Panc1 (cell line): ENCODE measurements at regions not wholly inside any gene's neighbourhood (a gene's known extent, or its start where the extent isn't known, plus 50 kb on each side); places are given as distances from the start of the nearest gene placed in this dataset.

ENCODE experiments used
- ATAC-seq: fragments of 200-7000 bp; cut with Tn5 transposase; 2 replicates; pipeline ENCODE4 v1.9.1; 2020; ENCODE audit warnings: mild to moderate bottlenecking, moderate library complexity
- BruUV-seq: library from RNA; stranded (reverse); fragments of 400-500 nt; replicated peaks from 2 replicates; lab custom pipeline; 2021; lab: Mats Ljungman, UMichigan
- CTCF ChIA-PET: fragments of 300-600 bp; sonication (Branson Sonifier 250); formaldehyde crosslinking; loops from one replicate; lab custom pipeline; 2022; ENCODE audit warnings: antibody characterized with exemption; lab: Charles Lee
- POLR2A ChIA-PET: fragments of 300-600 bp; sonication (Branson Sonifier 250); formaldehyde crosslinking; loops from one replicate; lab custom pipeline; 2022; ENCODE audit warnings: antibody characterized with exemption; lab: Charles Lee
- DNase-seq: peaks from one replicate; pipeline ENCODE4 v3.0.0-alpha.2; 2010; ENCODE audit warnings: low read depth, low spot score
- H3K27ac ChIP-seq: 2 replicates; pipeline ENCODE4 v1.5.1; 2011; ENCODE audit warnings: mild to moderate bottlenecking, low read length, inconsistent platforms
- H3K27me3 ChIP-seq: fragments of 200-500 bp; sonication (Bioruptor generic); 2 replicates; pipeline ENCODE4 v1.6.0; 2014; ENCODE audit warnings: low read length, inconsistent platforms; ENCODE audit not compliant: control insufficient read depth, insufficient read depth
- H3K36me3 ChIP-seq: fragments of 200-500 bp; sonication (Bioruptor generic); 2 replicates; pipeline ENCODE4 v1.5.1; 2014; ENCODE audit warnings: inconsistent platforms, mild to moderate bottlenecking, low read length, moderate library complexity; ENCODE audit not compliant: control insufficient read depth, insufficient read depth
- H3K4me1 ChIP-seq: 2 replicates; pipeline ENCODE4 v1.5.1; 2011; ENCODE audit warnings: inconsistent platforms, mild to moderate bottlenecking, low read length, moderate library complexity; ENCODE audit not compliant: control insufficient read depth, insufficient read depth
- H3K4me3 ChIP-seq, 2 experiments: 2 replicates each; pipeline ENCODE4 v1.5.1; 2011 to 2012; ENCODE audit warnings: low read depth in 2 of 2, low read length in 2 of 2, mild to moderate bottlenecking in 2 of 2, inconsistent platforms in 1 of 2, moderate library complexity in 1 of 2
- H3K9me3 ChIP-seq: fragments of 200-500 bp; sonication (Bioruptor generic); 2 replicates; pipeline ENCODE4 v1.5.1; 2014; ENCODE audit warnings: low read depth, mild to moderate bottlenecking, inconsistent platforms, low read length, moderate library complexity; ENCODE audit not compliant: control insufficient read depth, insufficient read depth
- CTCF ChIP-seq: fragments of 450-650 bp; IDR thresholded peaks from 2 replicates; pipeline ENCODE4 v1.5.1; 2017; ENCODE audit warnings: mild to moderate bottlenecking
- POLR2AphosphoS5 ChIP-seq: IDR thresholded peaks from 2 replicates; pipeline ENCODE4 v1.6.1; 2012; ENCODE audit warnings: mild to moderate bottlenecking, low read depth, low read length, moderate library complexity
- REST ChIP-seq, 2 experiments: IDR thresholded peaks; 2 replicates each; pipeline ENCODE4 v1.6.1; 2011 to 2012; ENCODE audit warnings: low read depth in 2 of 2, control low read depth in 1 of 2, low read length in 1 of 2, mild to moderate bottlenecking in 1 of 2, moderate library complexity in 1 of 2; ENCODE audit not compliant: insufficient read depth in 1 of 2
- SIN3A ChIP-seq: IDR thresholded peaks from 2 replicates; pipeline ENCODE4 v1.6.1; 2012; ENCODE audit warnings: low read depth, mild to moderate bottlenecking, low read length, moderate library complexity, borderline replicate concordance; ENCODE audit not compliant: insufficient read depth
- TCF7L2 ChIP-seq: IDR thresholded peaks from 2 replicates; pipeline ENCODE4 v1.6.1; 2011; ENCODE audit warnings: mild to moderate bottlenecking, low read depth, low read length, inconsistent platforms
- in situ Hi-C: cut with HindIII; loops from 2 replicates; pipeline ENCODE4 v1.10.0; 2016; ENCODE audit warnings: low sequenced_read_pairs, low pct_unique_long_range_greater_than_20kb
- intact Hi-C: fragments of 100-400 bp; cut with micrococcal nuclease; formaldehyde crosslinking; loops from one replicate; pipeline ENCODE4 v1.10.0; 2022; ENCODE audit not compliant: unreplicated experiment

GRCh38 chr9:129336130-129336528 is 158.1 kb upstream of the IER5L start:
- Histone ChIP-seq H3K27ac (peak overlapping the region; percentile 94), H3K4me3 (peak overlapping the region; percentile 25 to 29; a peak in 3 of 4 replicates), H3K27me3 (no peaks in the 10 kb centered on the region), H3K4me1 (peaks cover 49% of the 10 kb centered on the region), H3K36me3 (no peaks in the 10 kb centered on the region), H3K9me3 (no peaks in the 10 kb centered on the region)
- intact Hi-C loops (loop anchor here (5.0 kb wide), 1 partner anchor 159 kb away; the partner anchor contains the start of gene IER5L), in situ Hi-C loops (no loop called here)
- ChIA-PET POLR2A (no interaction called here), CTCF (no interaction called here)
- TF ChIP-seq POLR2AphosphoS5 (peak; percentile 44; the same call in 1 of the 2 replicates), CTCF (no peak)
- no TSS peak for BruUV-seq
- DNase-seq, result no peak
- ATAC-seq, result peak; percentile 32; the same call in 1 of the 2 replicates

- no peak for ATAC-seq
- H3K4me1 ChIP-seq, result peaks cover 49% of the 10 kb centered on the region
- H3K27me3 ChIP-seq, result no peaks in the 10 kb centered on the region
- H3K4me3 ChIP-seq, result no peak overlapping the region
- no peaks in the 10 kb centered on the region for H3K36me3 ChIP-seq
- CTCF ChIA-PET, result interaction anchor here (0.6 to 0.7 kb wide), 2 partner anchors 153 to 256 kb away, joined by 4 to 13 read pairs; no protein-coding TSS in a partner anchor
- no peaks in the 10 kb centered on the region; the same call in 1 of the 2 replicates for H3K9me3 ChIP-seq
- in situ Hi-C loops (no loop called here), intact Hi-C loops (loop anchor here (5.0 kb wide), 1 partner anchor 158 kb away; the partner anchor contains the start of gene IER5L)
- TF ChIP-seq POLR2AphosphoS5 (no peak), REST (IDR thresholded peaks at IDR 0.05; ENCODE audit: insufficient read depth in 1 of 2, low read depth in 2 of 2, low read length in 1 of 2) (no peak), SIN3A (no peak), TCF7L2 (no peak)
- no TSS peak for BruUV-seq
- H3K27ac ChIP-seq, result peak overlapping the region; percentile 94
- DNase-seq, result no peak
- POLR2A ChIA-PET, result interaction anchor here (0.6 kb wide), 2 partner anchors 92 to 158 kb away, joined by 3 to 9 read pairs; partner anchors contain the start of gene IER5L
These were observed 157.5 kb upstream of the IER5L start for GRCh38 chr9:129335464-129336129.
